PC-3 (cell line): ENCODE measurements at regions not wholly inside any gene's neighbourhood (a gene's known extent, or its start where the extent isn't known, plus 50 kb on each side); places are given as distances from the start of the nearest gene placed in this dataset.

Experiments
- ATAC-seq: fragments of 200-7000 bp; cut with Tn5 transposase; 2 replicates; pipeline ENCODE4 v1.9.1; 2020; ENCODE audit warnings: mild to moderate bottlenecking, moderate library complexity
- BruUV-seq: library from RNA; stranded (reverse); fragments of 400-500 nt; replicated peaks from 2 replicates; lab custom pipeline; 2021; lab: Mats Ljungman, UMichigan
- CTCF ChIA-PET: fragments of 300-600 bp; sonication (Branson Sonifier 250); formaldehyde crosslinking; loops from one replicate; lab custom pipeline; 2022; ENCODE audit warnings: antibody characterized with exemption; lab: Charles Lee
- POLR2A ChIA-PET: fragments of 300-600 bp; sonication (Branson Sonifier 250); formaldehyde crosslinking; loops from one replicate; lab custom pipeline; 2022; ENCODE audit warnings: antibody characterized with exemption; ENCODE audit not compliant: unreplicated experiment; lab: Charles Lee
- DNase-seq: peaks from one replicate; pipeline ENCODE4 v3.0.0-alpha.2; 2015
- H2AFZ ChIP-seq: fragments of 300-600 bp; sonication (generic); 2 replicates; pipeline ENCODE4 v1.6.0; 2016; ENCODE audit warnings: antibody characterized with exemption, low read length
- H3F3A ChIP-seq: fragments of 300-600 bp; sonication (generic); one replicate; pipeline ENCODE4 v1.6.0; 2017; ENCODE audit warnings: antibody characterized with exemption, low read length, control low read depth, mild to moderate bottlenecking; ENCODE audit not compliant: unreplicated experiment
- H3K27ac ChIP-seq: fragments of 300-600 bp; sonication (generic); 2 replicates; pipeline ENCODE4 v1.5.1; 2016; ENCODE audit warnings: mild to moderate bottlenecking, low read length
- H3K27me3 ChIP-seq: fragments of 300-600 bp; sonication (generic); 2 replicates; pipeline ENCODE4 v1.6.1; 2016; ENCODE audit warnings: low read length, mixed read lengths
- H3K36me3 ChIP-seq: fragments of 300-600 bp; sonication (generic); 2 replicates; pipeline ENCODE4 v1.6.1; 2016; ENCODE audit warnings: low read depth, mixed run types, low read length, mixed read lengths
- H3K4me1 ChIP-seq: fragments of 300-600 bp; sonication (generic); 2 replicates; pipeline ENCODE4 v1.5.1; 2016; ENCODE audit warnings: low read length; ENCODE audit not compliant: insufficient read depth
- H3K4me2 ChIP-seq: fragments of 300-600 bp; sonication (generic); 2 replicates; pipeline ENCODE4 v1.6.0; 2016; ENCODE audit warnings: low read length
- H3K4me3 ChIP-seq: fragments of 300-600 bp; sonication (generic); 2 replicates; pipeline ENCODE4 v1.5.1; 2016; ENCODE audit warnings: mild to moderate bottlenecking, low read length, mixed read lengths
- H3K79me2 ChIP-seq: fragments of 300-600 bp; sonication (generic); 2 replicates; pipeline ENCODE4 v1.6.1; 2017; ENCODE audit warnings: low read length, mixed read lengths
- H3K9ac ChIP-seq: fragments of 300-600 bp; sonication (generic); 2 replicates; pipeline ENCODE4 v1.6.0; 2016; ENCODE audit warnings: mild to moderate bottlenecking, low read length
- H3K9me2 ChIP-seq: fragments of 300-600 bp; sonication (generic); replicated peaks from 2 replicates; pipeline ENCODE4 v1.6.1; 2016; ENCODE audit warnings: mixed run types, low read length, mixed read lengths
- H3K9me3 ChIP-seq: fragments of 300-600 bp; sonication (generic); 2 replicates; pipeline ENCODE4 v1.6.1; 2016; ENCODE audit warnings: low read length, mixed read lengths
- H4K20me1 ChIP-seq: fragments of 300-600 bp; sonication (generic); 2 replicates; pipeline ENCODE4 v1.6.1; 2016; ENCODE audit warnings: low read length, mixed read lengths
- CTCF ChIP-seq: fragments of 300-600 bp; sonication (generic); conservative IDR thresholded peaks from 2 replicates; pipeline ENCODE4 v1.5.1; 2017; ENCODE audit warnings: antibody characterized with exemption, low read depth, mild to moderate bottlenecking, low read length
- EZH2 ChIP-seq: fragments of 300-600 bp; sonication (generic); IDR thresholded peaks from one replicate; pipeline ENCODE4 v1.6.1; 2017; ENCODE audit warnings: antibody characterized with exemption, mild to moderate bottlenecking, low read length; ENCODE audit not compliant: unreplicated experiment
- EZH2phosphoT487 ChIP-seq: fragments of 300-600 bp; sonication (generic); IDR thresholded peaks from 2 replicates; pipeline ENCODE4 v1.6.1; 2018; ENCODE audit warnings: mild to moderate bottlenecking, antibody characterized with exemption, low read length, borderline replicate concordance
- intact Hi-C: fragments of 100-400 bp; cut with micrococcal nuclease; formaldehyde crosslinking; loops from 2 replicates; pipeline ENCODE4 v1.9.0; 2023

DNA sequence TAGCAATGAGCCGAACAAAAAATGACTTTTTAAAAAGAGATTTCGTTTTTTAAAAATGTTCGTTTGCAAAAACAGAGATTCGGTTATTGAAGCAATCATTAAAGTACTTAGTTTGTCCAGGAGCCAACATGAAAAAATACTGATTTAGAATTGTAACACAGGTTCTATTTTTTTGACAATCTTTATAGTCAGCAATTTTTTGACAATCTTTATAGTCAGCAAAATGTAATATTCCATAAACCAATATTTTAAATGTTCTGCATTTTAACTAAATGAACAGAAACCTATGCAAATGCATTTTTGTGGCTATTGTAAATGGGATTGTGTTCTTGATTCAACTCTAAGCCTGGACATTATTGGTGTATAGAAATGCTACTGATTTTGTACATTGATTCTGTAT is 161.8 kb downstream of the DSEL start:
- no peak overlapping the region for H3K4me3 ChIP-seq
- intact Hi-C loops, result no loop called here
- no peaks in the 10 kb centered on the region for H3K36me3 ChIP-seq
- H3K79me2 ChIP-seq, result no peaks in the 10 kb centered on the region
- H3K27me3 ChIP-seq, result no peaks in the 10 kb centered on the region
- no peak for ATAC-seq
- H2AFZ ChIP-seq, result no peak overlapping the region
- BruUV-seq, result no TSS peak
- no peaks in the 10 kb centered on the region for H4K20me1 ChIP-seq
- no peaks in the 10 kb centered on the region for H3K9me2 ChIP-seq
- TF ChIP-seq EZH2phosphoT487 (no peak), EZH2 (no peak), CTCF (no peak)
- H3K27ac ChIP-seq, result no peak overlapping the region
- H3F3A ChIP-seq, result peaks cover 2% of the 10 kb centered on the region
- POLR2A ChIA-PET, result no interaction called here
- H3K4me1 ChIP-seq, result peaks cover 5% of the 10 kb centered on the region
- H3K9me3 ChIP-seq, result no peaks in the 10 kb centered on the region
- no peak overlapping the region for H3K9ac ChIP-seq
- no peak for DNase-seq
- CTCF ChIA-PET, result no interaction called here
- H3K4me2 ChIP-seq, result no peak overlapping the region

DNA sequence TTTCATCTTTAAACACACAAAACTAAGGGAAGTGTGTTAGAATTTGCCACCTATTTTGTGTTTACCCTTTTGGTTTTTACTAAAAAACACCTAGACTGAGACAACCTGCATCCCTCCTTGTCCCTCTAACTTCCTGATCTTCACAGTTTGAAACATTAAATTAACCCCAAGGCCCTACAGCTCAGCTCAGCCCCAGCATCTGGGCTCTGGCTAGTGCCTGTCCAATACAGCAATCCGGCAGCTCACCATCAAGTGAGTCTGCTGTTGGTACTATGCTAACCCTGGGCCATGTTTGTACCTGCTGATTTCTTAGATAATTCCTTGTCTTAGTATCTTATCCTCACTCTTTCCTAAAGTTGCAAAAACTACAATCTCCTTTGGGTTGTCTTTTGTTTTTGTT is 162.4 kb downstream of the DSEL start:
- TF ChIP-seq CTCF (no peak), EZH2phosphoT487 (no peak), EZH2 (no peak)
- H3K9me3 ChIP-seq, result no peaks in the 10 kb centered on the region
- no TSS peak for BruUV-seq
- ChIA-PET CTCF (no interaction called here), POLR2A (no interaction called here)
- H3K79me2 ChIP-seq, result no peaks in the 10 kb centered on the region
- no peaks in the 10 kb centered on the region for H3F3A ChIP-seq
- no peak overlapping the region for H3K4me2 ChIP-seq
- no peak overlapping the region for H3K9ac ChIP-seq
- no peak overlapping the region for H2AFZ ChIP-seq
- H4K20me1 ChIP-seq, result no peaks in the 10 kb centered on the region
- H3K4me1 ChIP-seq, result no peaks in the 10 kb centered on the region
- no peaks in the 10 kb centered on the region for H3K9me2 ChIP-seq
- no peak for ATAC-seq
- DNase-seq, result no peak
- intact Hi-C loops, result no loop called here
- no peak overlapping the region for H3K27ac ChIP-seq
- no peaks in the 10 kb centered on the region for H3K27me3 ChIP-seq
- H3K4me3 ChIP-seq, result no peak overlapping the region
- no peaks in the 10 kb centered on the region for H3K36me3 ChIP-seq

DNA sequence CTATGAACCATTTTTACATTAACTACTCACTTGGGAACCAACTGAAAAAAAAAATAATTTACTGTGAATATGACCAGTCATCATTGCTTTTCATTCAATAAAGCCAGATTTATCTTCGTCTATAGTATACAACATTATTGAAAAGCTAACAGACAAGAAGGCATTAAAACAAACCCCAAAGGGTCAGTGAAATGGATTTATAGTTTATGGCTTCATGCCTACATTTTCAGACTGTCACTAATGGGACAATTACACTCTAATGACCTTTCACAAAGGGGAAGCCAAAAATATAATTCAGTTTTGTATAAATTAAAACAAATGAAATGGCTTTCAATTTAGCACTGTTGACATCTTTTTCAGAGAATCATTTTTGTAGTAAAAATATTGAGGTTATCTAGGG is 169.1 kb downstream of the DSEL start:
- Histone ChIP-seq H3K9me2 (no peaks in the 10 kb centered on the region), H3K79me2 (no peaks in the 10 kb centered on the region), H3K4me1 (no peaks in the 10 kb centered on the region), H3K4me3 (no peak overlapping the region), H2AFZ (no peak overlapping the region), H3K36me3 (no peaks in the 10 kb centered on the region), H3K9me3 (no peaks in the 10 kb centered on the region), H4K20me1 (no peaks in the 10 kb centered on the region), H3F3A (no peaks in the 10 kb centered on the region), H3K27ac (no peak overlapping the region), H3K4me2 (no peak overlapping the region), H3K9ac (no peak overlapping the region), H3K27me3 (no peaks in the 10 kb centered on the region)
- intact Hi-C loops, result no loop called here
- ChIA-PET CTCF (no interaction called here), POLR2A (no interaction called here)
- TF ChIP-seq EZH2phosphoT487 (no peak), EZH2 (no peak), CTCF (no peak)
- ATAC-seq (no peak), DNase-seq (no peak)
- no TSS peak for BruUV-seq
